ENCODE measurements at regions not wholly inside any gene's neighbourhood (a gene's known extent, or its start where the extent isn't known, plus 50 kb on each side); places are given as distances from the start of the nearest gene placed in this dataset.

- DNase-seq (ENCODE audit: low read depth, low spot score), result no peak
Measured at GRCh38 chr5:2607598-2607997, 143.9 kb downstream of the IRX2 start.

- DNase-seq (ENCODE audit: low read depth, low spot score), result no peak
Measured at GRCh38 chr5:2603272-2603575, 148.3 kb downstream of the IRX2 start.

GRCh38 chr5:2602451-2603271 is 148.8 kb downstream of the IRX2 start:
- DNase-seq (ENCODE audit: low read depth, low spot score), result no peak

GRCh38 chr5:2598503-2598902 is 153.0 kb downstream of the IRX2 start:
- no peak for DNase-seq (ENCODE audit: low read depth, low spot score)

- DNase-seq (ENCODE audit: low read depth, low spot score), result no peak
Measured at GRCh38 chr5:2594701-2595100, 156.8 kb downstream of the IRX2 start.

GRCh38 chr5:2592766-2593165 is 158.7 kb downstream of the IRX2 start:
- DNase-seq (ENCODE audit: low read depth, low spot score), result no peak

- no peak for DNase-seq (ENCODE audit: low read depth, low spot score)
Measured at GRCh38 chr5:2591777-2592453, 159.6 kb downstream of the IRX2 start.

GRCh38 chr5:2588850-2589501 is 162.5 kb downstream of the IRX2 start:
- no peak for DNase-seq (ENCODE audit: low read depth, low spot score)

- DNase-seq (ENCODE audit: low read depth, low spot score), result no peak
Measured at GRCh38 chr5:2587189-2588031, 164.1 kb downstream of the IRX2 start.

GRCh38 chr5:2586016-2586715 is 165.3 kb downstream of the IRX2 start:
- no peak for DNase-seq (ENCODE audit: low read depth, low spot score)

GRCh38 chr5:2584579-2585269 is 166.8 kb downstream of the IRX2 start:
- no peak for DNase-seq (ENCODE audit: low read depth, low spot score)

- no peak for DNase-seq (ENCODE audit: low read depth, low spot score)
Measured at GRCh38 chr5:2582507-2582906, 169.0 kb downstream of the IRX2 start.

- no peak for DNase-seq (ENCODE audit: low read depth, low spot score)
Measured at GRCh38 chr5:2582106-2582505, 169.4 kb downstream of the IRX2 start.

- no peak for DNase-seq (ENCODE audit: low read depth, low spot score)
Measured at GRCh38 chr5:2581418-2581817, 170.1 kb downstream of the IRX2 start.

- DNase-seq (ENCODE audit: low read depth, low spot score), result no peak
Measured at GRCh38 chr5:2579126-2579525, 172.4 kb downstream of the IRX2 start.

- DNase-seq (ENCODE audit: low read depth, low spot score), result no peak
Measured at GRCh38 chr5:2577312-2578036, 174.0 kb downstream of the IRX2 start.

GRCh38 chr5:2576823-2577222 is 174.7 kb downstream of the IRX2 start:
- no peak for DNase-seq (ENCODE audit: low read depth, low spot score)

- DNase-seq (ENCODE audit: low read depth, low spot score), result no peak
Measured at GRCh38 chr5:2575871-2576270, 175.6 kb downstream of the IRX2 start.

GRCh38 chr5:2575292-2575691 is 176.2 kb downstream of the IRX2 start:
- no peak for DNase-seq (ENCODE audit: low read depth, low spot score)

- DNase-seq (ENCODE audit: low read depth, low spot score), result no peak
Measured at GRCh38 chr5:2574155-2574554, 177.3 kb downstream of the IRX2 start.
